Effector CD4-positive, alpha-beta T cell (primary cell): ENCODE measurements at regions not wholly inside any gene's neighbourhood (a gene's known extent, or its start where the extent isn't known, plus 50 kb on each side); places are given as distances from the start of the nearest gene placed in this dataset.

Source experiments
- DNase-seq: peaks from one replicate; pipeline ENCODE4 v3.0.0-alpha.2; 2020

GRCh38 chrX:4451591-4451990 is 738.1 kb upstream of the PRKX start:
- DNase-seq, result no peak

GRCh38 chrX:4450177-4450576 is 736.7 kb upstream of the PRKX start:
- no peak for DNase-seq

- DNase-seq, result no peak
These were observed 722.5 kb upstream of the PRKX start for GRCh38 chrX:4435905-4436304.

GRCh38 chrX:4397471-4397870 is 684.0 kb upstream of the PRKX start:
- DNase-seq, result no peak

- DNase-seq, result no peak
These were observed 668.8 kb upstream of the PRKX start for GRCh38 chrX:4382273-4382672.

GRCh38 chrX:4380710-4381109 is 667.3 kb upstream of the PRKX start:
- no peak for DNase-seq

- no peak for DNase-seq
These were observed 665.6 kb upstream of the PRKX start for GRCh38 chrX:4379071-4379470.

GRCh38 chrX:4373791-4374190 is 660.3 kb upstream of the PRKX start:
- DNase-seq, result no peak

GRCh38 chrX:4358577-4358976 is 645.1 kb upstream of the PRKX start:
- no peak for DNase-seq

- DNase-seq, result no peak
These were observed 609.5 kb upstream of the PRKX start for GRCh38 chrX:4322916-4323315.

GRCh38 chrX:4320436-4320947 is 607.0 kb upstream of the PRKX start:
- DNase-seq, result no peak

- DNase-seq, result no peak
These were observed 602.4 kb upstream of the PRKX start for GRCh38 chrX:4315891-4316290.

GRCh38 chrX:4314586-4314985 is 601.1 kb upstream of the PRKX start:
- no peak for DNase-seq

GRCh38 chrX:4277122-4277521 is 563.7 kb upstream of the PRKX start:
- no peak for DNase-seq

- DNase-seq, result no peak
These were observed 555.2 kb upstream of the PRKX start for GRCh38 chrX:4268676-4269075.

- no peak for DNase-seq
These were observed 551.6 kb upstream of the PRKX start for GRCh38 chrX:4265036-4265435.

- DNase-seq, result no peak
These were observed 549.8 kb upstream of the PRKX start for GRCh38 chrX:4263030-4263803.

- no peak for DNase-seq
These were observed 539.6 kb upstream of the PRKX start for GRCh38 chrX:4253092-4253491.

- DNase-seq, result no peak
These were observed 536.0 kb upstream of the PRKX start for GRCh38 chrX:4249401-4249800.

- no peak for DNase-seq
These were observed 530.3 kb upstream of the PRKX start for GRCh38 chrX:4243759-4244158.

- DNase-seq, result no peak
These were observed 527.2 kb upstream of the PRKX start for GRCh38 chrX:4240541-4241194.

GRCh38 chrX:4239650-4240540 is 526.4 kb upstream of the PRKX start:
- DNase-seq, result no peak

- DNase-seq, result no peak
These were observed 525.5 kb upstream of the PRKX start for GRCh38 chrX:4238916-4239315.
